Tibial nerve (tissue), 4 donors: ENCODE measurements at regions not wholly inside any gene's neighbourhood (a gene's known extent, or its start where the extent isn't known, plus 50 kb on each side); places are given as distances from the start of the nearest gene placed in this dataset.

Source experiments
- DNase-seq, 2 donors: peaks; one replicate each; pipeline ENCODE4 v3.0.0-alpha.2; 2019; ENCODE audit warnings: low spot score in 2 of 2
- H3K27ac ChIP-seq, 4 donors: fragments of 200-600 bp; sonication (generic) in 3 of 4; one replicate each; pipeline ENCODE4 v1.5.1; 2017 to 2019; ENCODE audit warnings: mild to moderate bottlenecking in 1 of 4
- H3K27me3 ChIP-seq, 2 donors: fragments of 200-600 bp; sonication (generic) in 1 of 2; one replicate each; pipeline versions ENCODE4 v1.5.1 to v1.6.0; 2017 to 2019
- H3K36me3 ChIP-seq, 3 donors: fragments of 200-600 bp; sonication (generic); one replicate each; pipeline ENCODE4 v1.5.1; 2018 to 2019
- H3K4me1 ChIP-seq, 4 donors: fragments of 200-600 bp; sonication (generic) in 3 of 4; one replicate each; pipeline ENCODE4 v1.5.1; 2017 to 2019
- H3K4me3 ChIP-seq, 4 donors: fragments of 200-600 bp; sonication (generic) in 3 of 4; one replicate each; pipeline ENCODE4 v1.5.1; 2017 to 2019; ENCODE audit warnings: mild to moderate bottlenecking in 1 of 4, moderate library complexity in 1 of 4
- H3K9me3 ChIP-seq, 4 donors: fragments of 200-600 bp; sonication (generic) in 3 of 4; one replicate each; pipeline ENCODE4 v1.5.1; 2017 to 2019
- CTCF ChIP-seq, 5 experiments: fragments of 200-600 bp in 3 of 5; fragments of 450-650 bp in 2 of 5; sonication (generic) in 3 of 5; IDR thresholded peaks; one replicate each; pipeline ENCODE4 v1.5.1; 2016 to 2019; ENCODE audit warnings: antibody characterized with exemption in 5 of 5, mild to moderate bottlenecking in 3 of 5, moderate library complexity in 2 of 5
- EP300 ChIP-seq, 2 donors: sonication (generic); formaldehyde crosslinking; IDR thresholded peaks; one replicate each; pipeline ENCODE4 v1.6.1; 2017; ENCODE audit warnings: antibody characterized with exemption in 2 of 2, mild to moderate bottlenecking in 1 of 2
- POLR2A ChIP-seq, 2 donors: fragments of 450-650 bp; IDR thresholded peaks; one replicate each; pipeline ENCODE4 v1.6.1; 2017; ENCODE audit warnings: antibody characterized with exemption in 2 of 2, mild to moderate bottlenecking in 2 of 2, moderate library complexity in 2 of 2
- WGBS, 2 donors: methylation state at CpG; one replicate each; pipeline ENCODE4 v1.1.5; 2018; 5-methylcytosine and 5-hydroxymethylcytosine counted together

GRCh38 chrX:2583194-2584162, 82.7 kb upstream of the DHRSX start:
- no peak for DNase-seq

GRCh38 chrX:2582667-2583066, 81.9 kb upstream of the DHRSX start:
- TF ChIP-seq POLR2A (IDR thresholded peaks at IDR 0.05) = no peak
- no peak for TF ChIP-seq CTCF (IDR thresholded peaks at IDR 0.05)
- TF ChIP-seq EP300 (IDR thresholded peaks at IDR 0.05) = no peak
- H3K27me3 ChIP-seq = peaks cover 0 to 52% of the 10 kb centered on the region in 2 donors
- no peak overlapping the region for H3K27ac ChIP-seq
- H3K4me1 ChIP-seq = peaks cover 0 to 19% (median 10%) of the 10 kb centered on the region in 4 donors
- DNase-seq = no peak
- WGBS, 2 donors = 14 to 23% methylated on average over 8 of the region's 8 CpGs
- no peaks in the 10 kb centered on the region for H3K9me3 ChIP-seq
- H3K4me3 ChIP-seq = no peak overlapping the region
- H3K36me3 ChIP-seq = no peaks in the 10 kb centered on the region

More at GRCh38 chrX:2583194-2584162, 82.7 kb upstream of the DHRSX start:
- Histone ChIP-seq H3K9me3 (no peaks in the 10 kb centered on the region), H3K4me1 (peaks cover 0 to 19% (median 10%) of the 10 kb centered on the region in 4 donors), H3K27me3 (peaks cover 0 to 52% of the 10 kb centered on the region in 2 donors), H3K36me3 (no peaks in the 10 kb centered on the region), H3K4me3 (no peak overlapping the region), H3K27ac (no peak overlapping the region)
- 3 to 5% methylated on average over 48 to 58 of the region's 74 CpGs for WGBS, 2 donors
- TF ChIP-seq CTCF (IDR thresholded peaks at IDR 0.05) (no peak), EP300 (IDR thresholded peaks at IDR 0.05) (no peak), POLR2A (IDR thresholded peaks at IDR 0.05) (no peak)

GRCh38 chrX:2581296-2581695, 80.5 kb upstream of the DHRSX start:
- H3K36me3 ChIP-seq = no peaks in the 10 kb centered on the region
- no peaks in the 10 kb centered on the region for H3K9me3 ChIP-seq
- WGBS, 2 donors = 82 to 94% methylated on average over 4 of the region's 4 CpGs
- H3K27ac ChIP-seq = no peak overlapping the region
- peaks cover 0 to 52% of the 10 kb centered on the region in 2 donors for H3K27me3 ChIP-seq
- TF ChIP-seq EP300 (IDR thresholded peaks at IDR 0.05) = no peak
- no peak for TF ChIP-seq CTCF (IDR thresholded peaks at IDR 0.05)
- TF ChIP-seq POLR2A (IDR thresholded peaks at IDR 0.05) = no peak
- no peak overlapping the region for H3K4me3 ChIP-seq
- peaks cover 0 to 19% (median 10%) of the 10 kb centered on the region in 4 donors for H3K4me1 ChIP-seq
- DNase-seq = no peak

- Histone ChIP-seq H3K4me1 (peaks cover 0 to 13% (median 10%) of the 10 kb centered on the region in 4 donors), H3K36me3 (no peaks in the 10 kb centered on the region), H3K27ac (no peak overlapping the region), H3K4me3 (no peak overlapping the region), H3K9me3 (no peaks in the 10 kb centered on the region), H3K27me3 (peaks cover 0 to 41% of the 10 kb centered on the region in 2 donors)
- TF ChIP-seq CTCF (IDR thresholded peaks at IDR 0.05) (no peak), POLR2A (IDR thresholded peaks at IDR 0.05) (no peak), EP300 (IDR thresholded peaks at IDR 0.05) (no peak)
- 78 to 85% methylated on average over 12 of the region's 12 CpGs for WGBS, 2 donors
- DNase-seq = no peak
Measured at GRCh38 chrX:2578864-2579263, 78.1 kb upstream of the DHRSX start.

- no peaks in the 10 kb centered on the region for H3K9me3 ChIP-seq
- H3K4me3 ChIP-seq = no peak overlapping the region
- peaks cover 0 to 4% (median under 1%) of the 10 kb centered on the region in 4 donors for H3K4me1 ChIP-seq
- TF ChIP-seq CTCF (IDR thresholded peaks at IDR 0.05) = no peak
- TF ChIP-seq POLR2A (IDR thresholded peaks at IDR 0.05) = no peak
- TF ChIP-seq EP300 (IDR thresholded peaks at IDR 0.05) = no peak
- 62 to 64% methylated on average over 15 of the region's 15 CpGs for WGBS, 2 donors
- H3K36me3 ChIP-seq = no peaks in the 10 kb centered on the region
- peaks cover 0 to 31% of the 10 kb centered on the region in 2 donors for H3K27me3 ChIP-seq
- DNase-seq = no peak
- H3K27ac ChIP-seq = no peak overlapping the region
Measured at GRCh38 chrX:2577844-2578466, 77.2 kb upstream of the DHRSX start.
